ENCODE measurements at regions not wholly inside any gene's neighbourhood (a gene's known extent, or its start where the extent isn't known, plus 50 kb on each side); places are given as distances from the start of the nearest gene placed in this dataset.

DNA sequence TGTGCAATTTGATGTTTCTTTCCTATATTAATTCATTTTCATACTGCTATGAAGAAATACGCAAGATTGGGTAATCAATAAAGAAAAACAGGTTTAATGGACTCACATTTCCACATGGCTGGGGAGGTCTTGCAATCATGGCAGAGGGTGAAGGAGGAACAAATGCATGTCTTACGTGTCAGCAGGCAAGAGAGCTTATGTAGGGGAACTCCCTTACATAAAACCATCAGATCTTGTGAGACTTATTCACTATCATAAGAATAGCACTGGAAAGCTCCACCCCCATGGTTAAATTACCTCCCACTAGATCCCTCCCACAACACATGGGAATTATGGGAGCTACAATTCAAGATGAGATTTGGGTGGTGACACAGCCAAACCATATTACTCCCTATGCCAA is 418.9 kb upstream of the MAF start:
- Histone ChIP-seq H2AFZ (ENCODE audit: low read length) (no peak overlapping the region), H3K9me3 (ENCODE audit: insufficient read depth, low read depth, low read length) (no peaks in the 10 kb centered on the region), H3K4me3 (ENCODE audit: low read length, poor library complexity, severe bottlenecking) (no peak overlapping the region), H3K4me1 (ENCODE audit: insufficient read depth, low read length, poor library complexity, severe bottlenecking) (no peaks in the 10 kb centered on the region), H4K20me1 (ENCODE audit: insufficient read depth, low read length, poor library complexity, severe bottlenecking) (no peaks in the 10 kb centered on the region), H3K27me3 (ENCODE audit: insufficient read depth, low read length, poor library complexity, severe bottlenecking) (no peaks in the 10 kb centered on the region), H3K9me2 (replicated peaks; ENCODE audit: low read depth, low read length) (no peaks in the 10 kb centered on the region), H3K36me3 (ENCODE audit: insufficient read depth, low read length) (no peaks in the 10 kb centered on the region), H3F3A (ENCODE audit: low read depth) (no peaks in the 10 kb centered on the region), H3K4me2 (ENCODE audit: low read depth, low read length, poor library complexity, severe bottlenecking) (no peak overlapping the region), H3K9ac (ENCODE audit: low read depth, low read length, poor library complexity, severe bottlenecking) (no peak overlapping the region), H3K79me2 (ENCODE audit: insufficient read depth, low read length) (no peaks in the 10 kb centered on the region)
- TF ChIP-seq EZH2phosphoT487 (IDR thresholded peaks at IDR 0.05; ENCODE audit: borderline replicate concordance): no peak
- TF ChIP-seq, protein P1, sequence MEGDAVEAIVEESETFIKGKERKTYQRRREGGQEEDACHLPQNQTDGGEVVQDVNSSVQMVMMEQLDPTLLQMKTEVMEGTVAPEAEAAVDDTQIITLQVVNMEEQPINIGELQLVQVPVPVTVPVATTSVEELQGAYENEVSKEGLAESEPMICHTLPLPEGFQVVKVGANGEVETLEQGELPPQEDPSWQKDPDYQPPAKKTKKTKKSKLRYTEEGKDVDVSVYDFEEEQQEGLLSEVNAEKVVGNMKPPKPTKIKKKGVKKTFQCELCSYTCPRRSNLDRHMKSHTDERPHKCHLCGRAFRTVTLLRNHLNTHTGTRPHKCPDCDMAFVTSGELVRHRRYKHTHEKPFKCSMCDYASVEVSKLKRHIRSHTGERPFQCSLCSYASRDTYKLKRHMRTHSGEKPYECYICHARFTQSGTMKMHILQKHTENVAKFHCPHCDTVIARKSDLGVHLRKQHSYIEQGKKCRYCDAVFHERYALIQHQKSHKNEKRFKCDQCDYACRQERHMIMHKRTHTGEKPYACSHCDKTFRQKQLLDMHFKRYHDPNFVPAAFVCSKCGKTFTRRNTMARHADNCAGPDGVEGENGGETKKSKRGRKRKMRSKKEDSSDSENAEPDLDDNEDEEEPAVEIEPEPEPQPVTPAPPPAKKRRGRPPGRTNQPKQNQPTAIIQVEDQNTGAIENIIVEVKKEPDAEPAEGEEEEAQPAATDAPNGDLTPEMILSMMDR (conservative IDR thresholded peaks at IDR 0.05; ENCODE audit: low read length): no peak

DNA sequence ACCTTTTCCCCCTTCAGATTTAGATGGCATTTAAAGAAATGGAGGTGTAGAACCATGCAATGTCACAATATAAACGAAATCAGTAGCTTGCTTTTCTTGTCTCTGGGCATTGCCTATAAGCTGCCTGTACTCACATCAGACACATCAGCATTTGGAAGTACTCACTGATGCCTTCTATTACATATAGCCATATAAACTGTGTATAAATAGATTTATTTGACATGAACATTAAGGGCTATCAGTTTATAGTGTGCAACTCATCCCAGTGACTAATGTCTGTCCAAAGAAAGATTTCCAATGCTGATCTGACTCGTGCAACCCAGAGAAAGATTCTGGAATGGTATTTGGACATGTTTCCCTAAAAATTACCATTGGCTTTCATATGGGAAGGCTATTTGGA is 417.9 kb upstream of the MAF start:
- H2AFZ ChIP-seq (ENCODE audit: low read length): no peak overlapping the region
- no peaks in the 10 kb centered on the region for H3K9me2 ChIP-seq (replicated peaks; ENCODE audit: low read depth, low read length)
- H3K9me3 ChIP-seq (ENCODE audit: insufficient read depth, low read depth, low read length): no peaks in the 10 kb centered on the region
- H4K20me1 ChIP-seq (ENCODE audit: insufficient read depth, low read length, poor library complexity, severe bottlenecking): no peaks in the 10 kb centered on the region
- H3K9ac ChIP-seq (ENCODE audit: low read depth, low read length, poor library complexity, severe bottlenecking): no peak overlapping the region
- no peaks in the 10 kb centered on the region for H3F3A ChIP-seq (ENCODE audit: low read depth)
- TF ChIP-seq EZH2phosphoT487 (IDR thresholded peaks at IDR 0.05; ENCODE audit: borderline replicate concordance): no peak
- TF ChIP-seq, protein P1 (conservative IDR thresholded peaks at IDR 0.05; ENCODE audit: low read length): no peak
- no peak overlapping the region for H3K4me3 ChIP-seq (ENCODE audit: low read length, poor library complexity, severe bottlenecking)
- no peaks in the 10 kb centered on the region for H3K79me2 ChIP-seq (ENCODE audit: insufficient read depth, low read length)
- no peaks in the 10 kb centered on the region for H3K36me3 ChIP-seq (ENCODE audit: insufficient read depth, low read length)
- H3K4me2 ChIP-seq (ENCODE audit: low read depth, low read length, poor library complexity, severe bottlenecking): no peak overlapping the region
- no peaks in the 10 kb centered on the region for H3K27me3 ChIP-seq (ENCODE audit: insufficient read depth, low read length, poor library complexity, severe bottlenecking)
- no peaks in the 10 kb centered on the region for H3K4me1 ChIP-seq (ENCODE audit: insufficient read depth, low read length, poor library complexity, severe bottlenecking)

DNA sequence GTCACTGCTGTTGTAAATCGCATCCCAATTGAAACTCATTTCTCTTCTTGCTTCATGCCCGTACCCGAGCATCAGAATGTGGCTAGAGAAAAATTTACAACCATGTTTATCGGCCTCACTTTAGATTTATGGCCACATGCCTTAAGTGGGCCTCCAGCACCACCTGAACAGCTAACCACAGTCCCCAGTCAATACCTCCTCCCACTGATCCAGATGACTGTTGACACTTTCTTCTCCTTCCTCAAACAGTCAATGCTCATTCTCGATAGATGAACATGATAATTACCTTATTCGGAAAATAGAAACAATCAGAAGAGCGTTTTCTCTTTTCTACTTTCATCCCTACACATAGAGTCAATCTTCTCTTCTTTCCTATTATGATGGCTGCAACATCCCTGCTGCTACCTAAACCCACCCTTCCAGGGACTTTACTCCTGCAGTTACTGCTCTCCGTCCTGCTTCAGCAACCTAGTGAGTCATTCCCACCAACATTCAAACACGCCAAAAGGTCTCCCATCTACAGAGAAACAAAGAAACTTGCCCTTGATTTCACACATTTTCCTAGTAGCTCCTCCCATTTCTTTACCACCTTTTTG is 416.3 kb upstream of the MAF start:
- H3F3A ChIP-seq (ENCODE audit: low read depth): no peaks in the 10 kb centered on the region
- no peaks in the 10 kb centered on the region for H3K9me3 ChIP-seq (ENCODE audit: insufficient read depth, low read depth, low read length)
- H3K27me3 ChIP-seq (ENCODE audit: insufficient read depth, low read length, poor library complexity, severe bottlenecking): no peaks in the 10 kb centered on the region
- TF ChIP-seq EZH2phosphoT487 (IDR thresholded peaks at IDR 0.05; ENCODE audit: borderline replicate concordance): no peak
- TF ChIP-seq, protein P1 (conservative IDR thresholded peaks at IDR 0.05; ENCODE audit: low read length): no peak
- no peaks in the 10 kb centered on the region for H4K20me1 ChIP-seq (ENCODE audit: insufficient read depth, low read length, poor library complexity, severe bottlenecking)
- no peaks in the 10 kb centered on the region for H3K79me2 ChIP-seq (ENCODE audit: insufficient read depth, low read length)
- no peak overlapping the region for H3K4me2 ChIP-seq (ENCODE audit: low read depth, low read length, poor library complexity, severe bottlenecking)
- no peaks in the 10 kb centered on the region for H3K4me1 ChIP-seq (ENCODE audit: insufficient read depth, low read length, poor library complexity, severe bottlenecking)
- H3K9me2 ChIP-seq (replicated peaks; ENCODE audit: low read depth, low read length): no peaks in the 10 kb centered on the region
- H2AFZ ChIP-seq (ENCODE audit: low read length): no peak overlapping the region
- no peak overlapping the region for H3K9ac ChIP-seq (ENCODE audit: low read depth, low read length, poor library complexity, severe bottlenecking)
- H3K4me3 ChIP-seq (ENCODE audit: low read length, poor library complexity, severe bottlenecking): no peak overlapping the region
- no peaks in the 10 kb centered on the region for H3K36me3 ChIP-seq (ENCODE audit: insufficient read depth, low read length)
